MG63 (cell line): ENCODE measurements at regions not wholly inside any gene's neighbourhood (a gene's known extent, or its start where the extent isn't known, plus 50 kb on each side); places are given as distances from the start of the nearest gene placed in this dataset.
"Not testable (repeated sequence)": the region's sequence is repeated elsewhere in the genome, so short reads cannot be mapped to it uniquely, and the experiment has no call there.

Experiments used
- DNase-seq: peaks from one replicate; pipeline ENCODE4 v3.0.0-alpha.2; 2020
- H3K27me3 ChIP-seq: fragments of 250-450 bp; sonication (Bioruptor Pico); 2 replicates; pipeline ENCODE4 v1.5.1; 2020; ENCODE audit warnings: mild to moderate bottlenecking, moderate library complexity
- H3K36me3 ChIP-seq: fragments of 250-450 bp; sonication (Bioruptor Pico); 2 replicates; pipeline ENCODE4 v1.5.1; 2020; ENCODE audit warnings: mild to moderate bottlenecking, moderate library complexity
- H3K4me3 ChIP-seq: fragments of 250-450 bp; sonication (Bioruptor Pico); 2 replicates; pipeline ENCODE4 v1.5.1; 2020; ENCODE audit warnings: mild to moderate bottlenecking, moderate library complexity
- H3K9me3 ChIP-seq: fragments of 250-450 bp; sonication (Bioruptor Pico); 2 replicates; pipeline ENCODE4 v1.5.1; 2020; ENCODE audit warnings: mild to moderate bottlenecking, moderate library complexity

DNA sequence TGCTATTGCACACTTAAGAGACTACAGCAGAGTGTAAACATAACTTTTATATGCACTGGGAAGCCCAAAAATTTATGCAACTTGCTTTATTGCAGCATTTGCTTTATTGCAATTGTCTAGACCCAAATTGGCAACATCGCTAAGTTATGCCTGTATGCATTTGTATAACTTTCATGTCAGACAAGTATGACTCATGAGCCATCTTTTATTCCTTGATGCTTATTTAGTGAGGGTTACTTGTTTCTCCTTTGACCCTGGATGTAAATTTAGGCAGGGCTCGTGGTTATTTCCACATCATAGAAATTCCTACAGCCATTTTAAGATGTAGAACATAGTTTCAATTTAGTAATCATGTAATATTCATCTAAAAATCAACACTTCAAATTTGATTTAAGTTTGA lies 130.3 kb upstream of the LY86 start:
- Histone ChIP-seq H3K27me3 (peaks cover 2% of the 10 kb centered on the region), H3K9me3 (no peaks in the 10 kb centered on the region), H3K36me3 (no peaks in the 10 kb centered on the region), H3K4me3 (no peak overlapping the region)
- DNase-seq, result no peak

- not testable (repeated sequence) for H3K9me3 ChIP-seq, H3K36me3 ChIP-seq, H3K27me3 ChIP-seq, DNase-seq, H3K4me3 ChIP-seq
These were observed 128.6 kb upstream of the LY86 start for GRCh38 chr6:6459963-6460362.

DNA sequence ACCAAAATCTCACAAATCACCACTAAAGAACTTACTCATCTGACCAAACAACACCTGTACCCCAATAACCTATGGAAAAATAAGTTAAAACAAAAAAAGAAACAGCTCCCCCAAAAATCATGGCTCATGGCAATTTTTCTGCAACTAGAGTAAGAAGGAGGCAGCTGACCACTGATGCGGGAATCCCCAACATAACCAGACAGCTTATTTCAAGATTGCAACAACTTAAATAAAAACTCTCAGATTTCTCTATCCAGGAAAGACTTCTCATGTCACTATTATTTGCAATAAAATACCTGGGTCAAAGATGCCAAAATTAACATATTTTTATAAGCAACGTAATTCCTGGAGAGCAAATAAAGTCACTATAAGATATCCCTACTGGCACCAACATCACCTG lies 128.1 kb upstream of the LY86 start:
- Histone ChIP-seq H3K9me3 (no peaks in the 10 kb centered on the region), H3K4me3 (no peak overlapping the region), H3K27me3 (peaks cover 2% of the 10 kb centered on the region), H3K36me3 (no peaks in the 10 kb centered on the region)
- DNase-seq, result no peak

- Histone ChIP-seq H3K27me3 (peaks cover 2% of the 10 kb centered on the region), H3K36me3 (no peaks in the 10 kb centered on the region), H3K4me3 (no peak overlapping the region), H3K9me3 (no peaks in the 10 kb centered on the region)
- no peak for DNase-seq
These were observed 127.4 kb upstream of the LY86 start for GRCh38 chr6:6461138-6461537.

DNA sequence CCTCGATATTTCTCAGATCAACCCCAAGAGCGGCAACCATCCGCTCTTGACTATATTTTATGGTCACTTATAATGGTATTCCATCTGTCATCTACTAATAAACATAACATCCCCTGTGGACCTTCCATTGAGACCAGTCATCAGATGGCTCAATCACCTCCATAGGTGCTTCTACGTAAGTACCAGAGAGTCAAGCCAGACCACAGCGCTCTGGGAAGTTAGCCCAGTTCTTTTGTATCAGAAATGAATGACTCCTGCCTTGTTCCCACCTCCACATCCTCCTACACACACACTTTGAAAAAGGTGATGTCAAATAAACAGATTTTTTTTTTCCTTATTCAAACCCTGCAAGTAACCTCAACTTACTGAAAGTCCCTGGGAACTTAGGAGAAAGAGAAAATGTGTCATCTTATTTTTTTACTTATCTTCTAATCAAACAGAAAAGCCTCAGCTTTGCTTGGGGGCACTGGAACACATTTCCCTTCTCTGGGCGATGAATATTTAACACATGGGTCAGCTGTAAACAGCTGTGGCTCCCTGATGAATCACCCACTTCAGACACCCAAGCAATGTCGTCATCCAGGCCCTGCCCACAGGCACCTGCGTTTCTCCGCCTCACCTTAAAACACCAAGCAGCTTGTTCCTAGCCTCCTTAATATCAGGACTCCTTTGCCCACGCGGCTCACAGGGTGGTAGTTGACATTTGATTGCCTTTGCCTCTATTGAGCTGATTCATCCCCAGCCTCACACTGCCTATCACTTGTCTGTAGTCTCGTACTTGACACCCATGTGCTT lies 121.4 kb upstream of the LY86 start:
- no peaks in the 10 kb centered on the region for H3K36me3 ChIP-seq
- H3K9me3 ChIP-seq, result no peaks in the 10 kb centered on the region
- no peak overlapping the region for H3K4me3 ChIP-seq
- no peaks in the 10 kb centered on the region for H3K27me3 ChIP-seq
- DNase-seq, result no peak

- Histone ChIP-seq H3K9me3 (no peaks in the 10 kb centered on the region), H3K27me3 (no peaks in the 10 kb centered on the region), H3K36me3 (no peaks in the 10 kb centered on the region), H3K4me3 (no peak overlapping the region)
- DNase-seq, result no peak
These were observed 119.4 kb upstream of the LY86 start for GRCh38 chr6:6469074-6469473.

DNA sequence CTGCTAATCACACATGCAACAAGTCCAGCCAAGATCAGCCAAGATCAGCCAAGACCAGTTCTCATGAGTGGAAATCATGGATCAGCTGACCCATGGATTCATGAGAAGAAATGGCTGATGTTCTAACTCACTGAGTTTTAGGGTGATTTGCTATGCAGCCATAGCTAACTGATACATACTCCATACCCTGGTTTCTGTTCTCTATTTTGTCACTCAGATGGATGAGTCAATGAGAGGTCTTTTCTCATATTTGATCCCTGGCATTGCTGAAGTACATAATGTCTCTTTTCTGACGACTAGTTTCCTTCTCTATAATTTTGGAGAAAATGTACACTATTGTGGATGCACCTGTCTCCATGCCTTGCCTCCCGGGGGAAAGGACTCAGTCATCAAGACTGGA lies 118.4 kb upstream of the LY86 start:
- Histone ChIP-seq H3K4me3 (no peak overlapping the region), H3K27me3 (no peaks in the 10 kb centered on the region), H3K36me3 (no peaks in the 10 kb centered on the region), H3K9me3 (no peaks in the 10 kb centered on the region)
- no peak for DNase-seq

- H3K36me3 ChIP-seq, result no peaks in the 10 kb centered on the region
- H3K9me3 ChIP-seq, result no peaks in the 10 kb centered on the region
- H3K4me3 ChIP-seq, result no peak overlapping the region
- H3K27me3 ChIP-seq, result no peaks in the 10 kb centered on the region
- DNase-seq, result no peak
These were observed 117.2 kb upstream of the LY86 start for GRCh38 chr6:6471276-6471675.

DNA sequence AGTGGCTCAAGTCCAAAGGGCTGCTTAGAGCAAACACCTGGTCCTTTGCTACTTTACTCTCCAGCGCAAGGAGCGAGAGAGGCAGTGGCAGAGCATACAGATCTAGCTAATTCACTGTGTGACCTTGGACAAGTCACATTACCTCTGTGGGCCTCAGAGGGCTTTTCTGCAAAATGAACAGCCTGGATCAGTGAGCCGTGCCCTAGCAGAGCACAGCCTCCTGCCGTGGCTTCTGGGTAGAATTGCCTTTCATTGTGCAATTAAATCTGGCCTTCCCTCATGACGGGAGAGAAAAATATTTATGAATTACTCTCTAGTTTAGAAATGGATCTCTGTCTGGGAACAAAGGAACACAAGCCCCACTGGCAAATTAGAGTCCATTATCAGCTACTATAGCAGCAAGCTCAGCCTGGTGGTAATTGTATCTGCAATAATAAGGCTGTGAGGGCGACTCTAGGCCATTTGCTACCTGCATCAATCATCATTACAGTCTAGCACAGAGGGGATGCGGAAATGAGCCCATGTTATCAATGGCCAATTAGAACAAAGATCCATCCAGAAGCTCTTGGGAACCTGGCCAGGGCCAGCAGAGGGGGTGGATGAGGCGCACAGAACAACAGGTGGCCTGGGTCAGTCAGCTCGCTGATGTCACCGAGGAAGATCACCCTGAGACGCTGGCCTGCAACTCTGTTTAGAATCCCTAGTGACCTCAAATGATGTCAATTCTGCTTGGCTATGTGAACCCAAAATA lies 114.2 kb upstream of the LY86 start:
- no peaks in the 10 kb centered on the region; the same call in 1 of the 2 replicates for H3K27me3 ChIP-seq
- no peak overlapping the region for H3K4me3 ChIP-seq
- no peak for DNase-seq
- no peaks in the 10 kb centered on the region for H3K36me3 ChIP-seq
- no peaks in the 10 kb centered on the region for H3K9me3 ChIP-seq

GRCh38 chr6:6479785-6480184 lies 108.7 kb upstream of the LY86 start:
- Histone ChIP-seq H3K27me3 (no peaks in the 10 kb centered on the region; the same call in 1 of the 2 replicates), H3K4me3 (no peak overlapping the region), H3K9me3 (no peaks in the 10 kb centered on the region), H3K36me3 (no peaks in the 10 kb centered on the region)
- DNase-seq, result no peak

- H3K4me3 ChIP-seq, result no peak overlapping the region
- no peaks in the 10 kb centered on the region; the same call in 1 of the 2 replicates for H3K27me3 ChIP-seq
- no peaks in the 10 kb centered on the region for H3K9me3 ChIP-seq
- no peak for DNase-seq
- H3K36me3 ChIP-seq, result no peaks in the 10 kb centered on the region
These were observed 106.3 kb upstream of the LY86 start for GRCh38 chr6:6482256-6482655.

DNA sequence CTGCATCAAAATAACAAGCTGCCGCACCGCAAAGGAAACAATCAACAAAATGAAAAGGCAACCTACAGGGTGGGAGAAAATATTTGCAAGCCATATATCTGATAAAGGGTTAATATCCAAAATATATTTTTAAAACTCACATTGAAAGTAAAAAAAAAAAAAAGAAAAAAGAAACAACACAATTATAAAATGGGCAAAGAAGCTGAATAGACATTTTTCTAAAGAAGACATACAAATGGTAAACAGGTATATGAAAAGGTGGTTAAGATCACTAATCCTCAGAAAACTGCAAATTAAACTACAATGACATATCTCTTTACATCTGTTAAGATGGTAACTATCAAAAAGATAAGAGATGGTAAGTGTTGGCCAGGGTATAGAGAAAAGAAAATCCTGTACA lies 105.4 kb upstream of the LY86 start:
- no peaks in the 10 kb centered on the region for H3K9me3 ChIP-seq
- DNase-seq, result no peak
- H3K36me3 ChIP-seq, result no peaks in the 10 kb centered on the region
- no peaks in the 10 kb centered on the region for H3K27me3 ChIP-seq
- H3K4me3 ChIP-seq, result no peak overlapping the region

- H3K4me3 ChIP-seq, result no peak overlapping the region
- no peaks in the 10 kb centered on the region for H3K36me3 ChIP-seq
- no peaks in the 10 kb centered on the region for H3K9me3 ChIP-seq
- DNase-seq, result no peak
- no peaks in the 10 kb centered on the region for H3K27me3 ChIP-seq
These were observed 104.8 kb upstream of the LY86 start for GRCh38 chr6:6483733-6484132.

- Histone ChIP-seq H3K4me3 (no peak overlapping the region), H3K27me3 (no peaks in the 10 kb centered on the region), H3K9me3 (no peaks in the 10 kb centered on the region), H3K36me3 (no peaks in the 10 kb centered on the region)
- DNase-seq, result no peak
These were observed 103.8 kb upstream of the LY86 start for GRCh38 chr6:6484681-6485080.

- Histone ChIP-seq H3K4me3 (no peak overlapping the region), H3K36me3 (no peaks in the 10 kb centered on the region), H3K27me3 (no peaks in the 10 kb centered on the region), H3K9me3 (no peaks in the 10 kb centered on the region)
- no peak for DNase-seq
These were observed 101.9 kb upstream of the LY86 start for GRCh38 chr6:6486595-6486994.

GRCh38 chr6:6491761-6492160 lies 96.8 kb upstream of the LY86 start:
- no peaks in the 10 kb centered on the region for H3K27me3 ChIP-seq
- no peak for DNase-seq
- H3K9me3 ChIP-seq, result no peaks in the 10 kb centered on the region
- no peak overlapping the region for H3K4me3 ChIP-seq
- H3K36me3 ChIP-seq, result no peaks in the 10 kb centered on the region

DNA sequence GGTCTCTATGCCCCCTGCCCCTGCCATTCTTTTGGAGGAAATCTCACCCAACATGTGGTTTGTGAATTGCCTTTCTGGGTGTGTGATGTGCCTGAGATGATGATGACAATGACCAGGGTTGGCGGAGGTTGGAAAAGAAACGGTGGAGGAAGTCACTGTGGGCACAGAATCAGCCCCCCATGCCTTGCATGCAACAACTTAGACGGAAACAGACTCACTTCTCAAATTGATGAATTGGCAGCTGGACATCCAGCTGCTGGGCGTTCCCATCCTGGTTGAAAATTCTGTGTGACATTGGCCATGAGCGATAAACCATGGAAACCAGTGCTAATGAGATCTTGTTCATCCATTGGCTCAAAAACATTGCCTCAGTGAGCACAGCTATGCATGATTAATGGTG lies 95.8 kb upstream of the LY86 start:
- no peaks in the 10 kb centered on the region for H3K9me3 ChIP-seq
- H3K27me3 ChIP-seq, result no peaks in the 10 kb centered on the region
- no peak for DNase-seq
- H3K4me3 ChIP-seq, result no peak overlapping the region
- H3K36me3 ChIP-seq, result no peaks in the 10 kb centered on the region

- not testable (repeated sequence) for H3K4me3 ChIP-seq, H3K27me3 ChIP-seq, H3K9me3 ChIP-seq, DNase-seq, H3K36me3 ChIP-seq
These were observed 94.4 kb upstream of the LY86 start for GRCh38 chr6:6494139-6494538.
